ENCODE measurements at regions not wholly inside any gene's neighbourhood (a gene's known extent, or its start where the extent isn't known, plus 50 kb on each side); places are given as distances from the start of the nearest gene placed in this dataset.

- CTCF ChIA-PET = no interaction called here
Measured at GRCh38 chr1:209328196-209328595, 255.3 kb upstream of the CAMK1G start.

GRCh38 chr1:209335178-209335577, 248.3 kb upstream of the CAMK1G start:
- Mint-ChIP-seq H3K4me3 (no peak overlapping the region), H3K9me3 (no peaks in the 10 kb centered on the region), H3K36me3 (ENCODE audit: low read depth) (no peaks in the 10 kb centered on the region), H3K27ac (no peak overlapping the region), H3K27me3 (ENCODE audit: low read depth) (peaks cover 14% of the 10 kb centered on the region), H3K4me1 (ENCODE audit: low read depth) (no peaks in the 10 kb centered on the region)
- intact Hi-C loops (cut with micrococcal nuclease) = no loop called here
- peak; percentile 6 for DNase-seq
- CTCF ChIA-PET = interaction anchor here (0.6 to 1.7 kb wide), 7 partner anchors 17 to 286 kb away, joined by 3 to 6 read pairs (median 3); no protein-coding TSS in a partner anchor

More at GRCh38 chr1:209328196-209328595, 255.3 kb upstream of the CAMK1G start:
- H3K9me3 Mint-ChIP-seq = no peaks in the 10 kb centered on the region
- no peak overlapping the region for H3K4me3 Mint-ChIP-seq
- no peak overlapping the region for H3K27ac Mint-ChIP-seq
- H3K27me3 Mint-ChIP-seq (ENCODE audit: low read depth) = peaks cover 6% of the 10 kb centered on the region
- no peaks in the 10 kb centered on the region for H3K4me1 Mint-ChIP-seq (ENCODE audit: low read depth)
- H3K36me3 Mint-ChIP-seq (ENCODE audit: low read depth) = no peaks in the 10 kb centered on the region
- no peak for DNase-seq
- intact Hi-C loops (cut with micrococcal nuclease) = no loop called here

- Mint-ChIP-seq H3K36me3 (ENCODE audit: low read depth) (no peaks in the 10 kb centered on the region), H3K27me3 (ENCODE audit: low read depth) (peaks cover 3% of the 10 kb centered on the region), H3K27ac (no peak overlapping the region), H3K4me1 (ENCODE audit: low read depth) (no peaks in the 10 kb centered on the region), H3K9me3 (no peaks in the 10 kb centered on the region), H3K4me3 (no peak overlapping the region)
- intact Hi-C loops (cut with micrococcal nuclease) = no loop called here
- CTCF ChIA-PET = no interaction called here
- DNase-seq = no peak
Measured at GRCh38 chr1:209341146-209341545, 242.4 kb upstream of the CAMK1G start.

- CTCF ChIA-PET = interaction anchor here (1.1 kb wide), 1 partner anchor 11 kb away, joined by 3 read pairs; no protein-coding TSS in a partner anchor
Measured at GRCh38 chr1:209341673-209342420, 241.7 kb upstream of the CAMK1G start.

GRCh38 chr1:209342441-209343175, 240.9 kb upstream of the CAMK1G start:
- Mint-ChIP-seq H3K9me3 (no peaks in the 10 kb centered on the region), H3K4me1 (ENCODE audit: low read depth) (no peaks in the 10 kb centered on the region), H3K27me3 (ENCODE audit: low read depth) (no peaks in the 10 kb centered on the region), H3K4me3 (no peak overlapping the region), H3K27ac (no peak overlapping the region), H3K36me3 (ENCODE audit: low read depth) (no peaks in the 10 kb centered on the region)
- CTCF ChIA-PET = interaction anchor here (0.6 to 2.5 kb wide), 4 partner anchors 9 to 41 kb away, joined by 3 to 14 read pairs (median 3); no protein-coding TSS in a partner anchor
- DNase-seq = no peak
- intact Hi-C loops (cut with micrococcal nuclease) = no loop called here

More at GRCh38 chr1:209341673-209342420, 241.7 kb upstream of the CAMK1G start:
- Mint-ChIP-seq H3K36me3 (ENCODE audit: low read depth) (no peaks in the 10 kb centered on the region), H3K9me3 (no peaks in the 10 kb centered on the region), H3K27me3 (ENCODE audit: low read depth) (no peaks in the 10 kb centered on the region), H3K4me1 (ENCODE audit: low read depth) (no peaks in the 10 kb centered on the region), H3K4me3 (no peak overlapping the region), H3K27ac (no peak overlapping the region)
- no peak for DNase-seq
- intact Hi-C loops (cut with micrococcal nuclease) = no loop called here

- Mint-ChIP-seq H3K27me3 (ENCODE audit: low read depth) (no peaks in the 10 kb centered on the region), H3K36me3 (ENCODE audit: low read depth) (no peaks in the 10 kb centered on the region), H3K4me1 (ENCODE audit: low read depth) (no peaks in the 10 kb centered on the region), H3K4me3 (no peak overlapping the region), H3K27ac (no peak overlapping the region), H3K9me3 (no peaks in the 10 kb centered on the region)
- intact Hi-C loops (cut with micrococcal nuclease) = no loop called here
- DNase-seq = no peak
- CTCF ChIA-PET = interaction anchor here (1.0 to 2.5 kb wide), 2 partner anchors 8 to 11 kb away, joined by 3 to 14 read pairs; no protein-coding TSS in a partner anchor
Measured at GRCh38 chr1:209343511-209343910, 240.0 kb upstream of the CAMK1G start.

- no peaks in the 10 kb centered on the region for H3K9me3 Mint-ChIP-seq
- H3K27ac Mint-ChIP-seq = no peak overlapping the region
- intact Hi-C loops (cut with micrococcal nuclease) = no loop called here
- no peaks in the 10 kb centered on the region for H3K36me3 Mint-ChIP-seq (ENCODE audit: low read depth)
- CTCF ChIA-PET = interaction anchor here (2.5 kb wide), 1 partner anchor 10 kb away, joined by 14 read pairs; no protein-coding TSS in a partner anchor
- H3K27me3 Mint-ChIP-seq (ENCODE audit: low read depth) = no peaks in the 10 kb centered on the region
- no peak overlapping the region for H3K4me3 Mint-ChIP-seq
- no peaks in the 10 kb centered on the region for H3K4me1 Mint-ChIP-seq (ENCODE audit: low read depth)
- no peak for DNase-seq
Measured at GRCh38 chr1:209344156-209344555, 239.4 kb upstream of the CAMK1G start.

GRCh38 chr1:209349363-209350308, 233.9 kb upstream of the CAMK1G start:
- no peak overlapping the region for H3K4me3 Mint-ChIP-seq
- no peak for DNase-seq
- H3K9me3 Mint-ChIP-seq = no peaks in the 10 kb centered on the region
- H3K27me3 Mint-ChIP-seq (ENCODE audit: low read depth) = peaks cover 3% of the 10 kb centered on the region
- H3K36me3 Mint-ChIP-seq (ENCODE audit: low read depth) = no peaks in the 10 kb centered on the region
- H3K4me1 Mint-ChIP-seq (ENCODE audit: low read depth) = no peaks in the 10 kb centered on the region
- no peak overlapping the region for H3K27ac Mint-ChIP-seq
- CTCF ChIA-PET = interaction anchor here (1.0 kb wide), 1 partner anchor 12 kb away, joined by 4 read pairs; no protein-coding TSS in a partner anchor
- intact Hi-C loops (cut with micrococcal nuclease) = no loop called here

GRCh38 chr1:209353053-209353452, 230.5 kb upstream of the CAMK1G start:
- Mint-ChIP-seq H3K9me3 (no peaks in the 10 kb centered on the region), H3K27me3 (ENCODE audit: low read depth) (peaks cover 3% of the 10 kb centered on the region), H3K27ac (no peak overlapping the region), H3K4me3 (no peak overlapping the region), H3K36me3 (ENCODE audit: low read depth) (no peaks in the 10 kb centered on the region), H3K4me1 (ENCODE audit: low read depth) (no peaks in the 10 kb centered on the region)
- DNase-seq = no peak
- CTCF ChIA-PET = interaction anchor here (0.5 to 3.2 kb wide), 8 partner anchors 9 to 507 kb away, joined by 3 to 14 read pairs (median 4); no protein-coding TSS in a partner anchor
- intact Hi-C loops (cut with micrococcal nuclease) = no loop called here

GRCh38 chr1:209354111-209354839, 229.2 kb upstream of the CAMK1G start:
- Mint-ChIP-seq H3K27ac (no peak overlapping the region), H3K27me3 (ENCODE audit: low read depth) (peaks cover 3% of the 10 kb centered on the region), H3K4me3 (no peak overlapping the region), H3K36me3 (ENCODE audit: low read depth) (no peaks in the 10 kb centered on the region), H3K9me3 (no peaks in the 10 kb centered on the region), H3K4me1 (ENCODE audit: low read depth) (no peaks in the 10 kb centered on the region)
- CTCF ChIA-PET = interaction anchor here (0.7 to 3.2 kb wide), 12 partner anchors 9 to 1219 kb away, joined by 3 to 14 read pairs (median 4); no protein-coding TSS in a partner anchor
- intact Hi-C loops (cut with micrococcal nuclease) = loop anchor here (1.0 to 2.0 kb wide), 3 partner anchors 151 to 699 kb away; no protein-coding TSS in a partner anchor
- DNase-seq = peak; percentile 77

- CTCF ChIA-PET = interaction anchor here (0.7 to 3.2 kb wide), 12 partner anchors 8 to 1220 kb away, joined by 3 to 14 read pairs (median 4); no protein-coding TSS in a partner anchor
- H3K27me3 Mint-ChIP-seq (ENCODE audit: low read depth) = peaks cover 1% of the 10 kb centered on the region
- H3K4me1 Mint-ChIP-seq (ENCODE audit: low read depth) = no peaks in the 10 kb centered on the region
- no peaks in the 10 kb centered on the region for H3K9me3 Mint-ChIP-seq
- H3K36me3 Mint-ChIP-seq (ENCODE audit: low read depth) = no peaks in the 10 kb centered on the region
- H3K4me3 Mint-ChIP-seq = no peak overlapping the region
- DNase-seq = no peak
- intact Hi-C loops (cut with micrococcal nuclease) = loop anchor here (1.0 to 2.0 kb wide), 3 partner anchors 152 to 700 kb away; no protein-coding TSS in a partner anchor
- H3K27ac Mint-ChIP-seq = no peak overlapping the region
Measured at GRCh38 chr1:209354840-209355165, 228.7 kb upstream of the CAMK1G start.

Data from activated naive CD4-positive, alpha-beta T cell treated with anti-CD3 and anti-CD28 coated beads for 36 hours (primary cell).